HG02884 (cell line): ENCODE measurements at regions not wholly inside any gene's neighbourhood (a gene's known extent, or its start where the extent isn't known, plus 50 kb on each side); places are given as distances from the start of the nearest gene placed in this dataset.

Experiments
- ATAC-seq: cut with Tn5 transposase; IDR thresholded peaks from one replicate; pipeline ENCODE4 v1.9.1; 2021; ENCODE audit warnings: mild to moderate bottlenecking, moderate library complexity; ENCODE audit not compliant: unreplicated experiment

DNA sequence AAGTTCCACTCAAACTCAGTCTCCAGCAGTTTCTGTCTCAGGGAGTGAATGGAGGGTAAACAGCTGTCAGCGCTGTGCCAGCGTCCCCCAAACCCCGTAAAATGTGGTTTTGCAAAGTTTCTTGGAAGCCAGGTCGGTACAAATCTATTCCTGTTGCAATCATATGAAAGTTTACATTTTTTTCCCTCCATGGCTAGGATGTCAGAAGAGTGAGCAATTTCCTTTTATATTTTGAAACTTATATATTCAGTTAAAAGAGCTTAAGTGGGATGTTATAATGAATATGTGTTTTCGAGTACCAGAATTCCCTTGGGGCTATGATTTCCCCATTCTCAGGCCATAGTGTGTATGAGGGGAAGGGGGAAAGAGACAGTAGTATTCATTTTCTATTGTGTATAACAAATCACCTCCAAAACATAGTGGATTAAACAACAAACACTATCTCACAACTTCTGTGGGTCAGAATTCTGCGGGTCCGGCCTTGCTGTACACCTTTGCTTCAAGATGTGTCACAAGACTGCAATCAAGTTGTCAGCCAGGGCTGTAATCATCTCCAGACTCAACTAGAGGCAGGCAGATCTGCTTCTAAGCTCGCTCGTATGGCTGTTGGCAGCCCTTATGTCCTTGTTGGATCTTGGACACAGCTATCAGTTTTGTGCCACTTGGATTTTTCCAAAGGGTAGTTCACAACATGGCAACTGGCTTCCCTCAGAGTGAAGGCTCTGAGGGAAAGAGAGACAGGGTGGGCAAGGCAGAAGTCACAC, 107.4 kb downstream of the SNX18 start:
- no peak for ATAC-seq

DNA sequence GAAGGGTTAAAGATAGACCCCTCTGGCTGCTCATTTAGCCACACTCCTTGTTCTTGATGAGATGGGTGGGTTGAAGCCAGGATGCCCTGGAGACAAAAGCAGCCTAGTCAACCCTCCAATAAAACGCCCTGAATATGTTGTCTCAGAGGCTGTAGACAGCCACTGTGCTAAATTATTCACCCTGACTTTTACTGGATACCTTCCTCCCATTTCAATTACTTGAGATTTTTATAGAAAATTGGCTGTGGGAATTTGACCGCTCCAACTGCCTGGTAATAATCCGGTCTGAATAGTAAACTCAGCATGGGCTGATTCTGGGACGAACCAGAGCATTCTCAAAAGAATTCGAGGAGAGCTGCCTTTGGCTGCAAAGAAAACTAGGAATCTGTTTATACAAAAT, 104.2 kb downstream of the SNX18 start:
- ATAC-seq, result no peak

DNA sequence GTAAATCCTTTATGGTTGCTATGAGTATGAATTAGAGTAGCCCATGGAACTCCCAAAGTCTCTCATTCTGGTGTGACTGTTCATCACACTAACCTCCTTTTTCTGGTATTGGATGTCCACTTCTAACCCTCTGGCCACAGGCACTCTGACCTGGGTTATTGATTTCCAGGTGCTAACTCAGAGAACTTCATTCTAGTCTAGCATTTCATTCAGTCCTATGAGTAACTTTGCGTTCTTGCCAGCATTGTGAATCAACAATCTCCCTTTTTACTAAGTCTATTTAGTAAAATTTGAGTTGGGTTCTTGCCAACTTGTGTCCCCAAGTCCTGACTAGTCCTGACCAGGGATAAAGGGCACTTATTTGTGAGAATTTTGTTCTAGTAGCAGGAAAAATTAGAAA, 103.5 kb downstream of the SNX18 start:
- no peak for ATAC-seq

DNA sequence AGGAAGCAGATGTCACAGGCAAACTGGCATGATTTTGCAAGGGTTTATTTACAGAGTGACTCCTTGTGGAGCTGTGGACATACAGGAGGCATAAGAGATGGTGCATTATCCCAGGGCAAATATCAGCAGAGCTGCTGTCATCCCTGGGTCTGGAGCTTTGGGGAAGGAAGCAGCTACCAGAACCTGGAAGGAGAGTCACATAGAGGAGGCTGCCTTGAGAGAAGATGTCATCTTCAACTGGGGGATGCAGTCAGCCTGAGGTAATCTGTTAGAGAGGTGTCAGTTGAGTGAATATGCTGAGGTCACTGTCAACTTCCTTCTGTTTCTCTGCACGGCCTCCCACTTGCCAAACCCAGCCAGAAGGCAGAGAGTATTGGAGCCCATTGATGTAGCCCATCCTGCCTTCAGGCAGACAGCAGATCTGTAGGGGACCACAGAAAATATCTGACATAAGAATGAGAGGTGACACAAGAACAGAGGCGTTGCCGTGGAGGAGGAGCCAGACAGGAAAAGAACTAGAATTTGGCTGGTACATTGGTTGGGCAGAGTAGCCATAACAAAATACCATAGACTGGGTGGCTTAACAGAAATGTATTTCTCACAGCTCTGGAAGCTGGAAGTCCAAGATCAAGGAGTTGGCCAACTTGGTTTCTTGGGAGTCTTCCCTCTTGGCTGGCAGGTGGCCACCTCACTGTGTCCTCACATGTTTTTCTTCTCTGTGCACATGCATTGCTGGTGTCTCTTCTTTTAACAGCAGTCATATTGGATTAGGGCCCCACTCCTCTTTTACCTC, 102.8 kb downstream of the SNX18 start:
- no peak for ATAC-seq

DNA sequence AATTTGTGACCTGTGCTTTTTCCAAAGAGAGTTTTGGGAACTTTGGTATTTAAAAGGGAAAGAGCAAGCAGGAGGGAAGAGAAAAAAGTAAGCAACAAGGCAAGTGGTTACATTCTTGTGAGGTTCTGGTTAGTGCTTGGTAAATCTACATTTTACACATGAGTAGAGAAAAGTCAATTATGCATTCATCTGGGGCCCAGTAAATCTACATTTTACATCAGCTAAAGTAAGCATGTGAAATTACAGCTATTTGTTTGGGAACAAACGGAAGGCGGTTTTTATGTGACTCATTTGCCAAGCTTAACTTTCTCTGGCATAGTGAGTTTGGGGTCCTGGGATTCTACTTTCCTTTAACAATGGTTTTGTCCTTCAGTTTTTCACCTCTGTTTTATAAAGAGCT, 102.2 kb downstream of the SNX18 start:
- no peak for ATAC-seq

DNA sequence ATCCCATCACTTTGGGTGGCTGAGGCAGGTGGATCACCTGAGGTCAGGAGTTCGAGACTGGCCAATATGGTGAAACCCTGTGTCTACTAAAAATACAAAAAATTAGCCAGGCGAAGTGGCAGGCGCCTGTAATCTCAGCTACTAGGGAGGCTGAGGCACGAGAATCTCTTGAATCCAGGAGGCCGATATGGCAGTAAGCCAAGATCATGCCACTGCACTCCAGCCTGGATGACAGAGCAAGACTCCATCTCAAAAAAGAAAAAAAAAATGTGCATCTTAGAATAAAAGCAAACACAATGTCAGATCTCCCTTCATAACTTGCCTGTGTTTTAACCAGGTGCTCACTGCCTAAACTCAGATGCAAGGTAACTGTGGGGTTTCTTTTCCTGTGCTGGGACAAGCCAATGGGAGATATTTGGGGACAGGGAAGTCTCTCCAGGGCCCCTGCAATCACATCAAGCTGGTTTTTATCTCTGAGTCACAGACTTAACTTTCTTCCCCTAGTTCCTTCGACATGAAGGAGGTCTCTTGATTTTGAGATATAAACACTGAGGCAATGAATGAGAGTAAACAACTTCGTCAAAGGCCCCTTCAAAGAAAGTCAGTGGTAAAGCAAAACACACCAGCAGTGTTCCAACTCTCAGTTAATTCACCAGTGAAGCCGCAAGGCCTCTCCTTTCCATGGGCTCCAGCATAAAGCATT, 99.1 kb downstream of the SNX18 start:
- ATAC-seq, result no peak

DNA sequence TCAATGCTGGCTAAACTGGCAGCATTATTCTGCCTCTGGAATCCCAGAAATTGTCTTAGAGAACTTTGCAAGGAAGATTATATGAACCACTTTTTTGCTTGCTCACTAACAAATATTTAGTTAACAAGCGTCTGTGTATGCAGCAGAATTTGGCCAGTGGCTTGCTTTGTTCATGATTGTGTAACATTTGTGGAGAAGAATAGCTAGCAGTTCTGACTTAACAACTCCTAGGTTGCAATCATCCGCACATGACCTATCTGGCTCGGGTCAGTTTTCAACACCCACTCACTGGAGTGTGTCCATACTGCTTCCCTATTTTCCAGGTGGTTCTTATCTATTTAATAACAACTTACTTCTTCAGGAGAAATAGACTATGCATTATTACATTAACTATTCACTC, 98.5 kb downstream of the SNX18 start:
- no peak for ATAC-seq

DNA sequence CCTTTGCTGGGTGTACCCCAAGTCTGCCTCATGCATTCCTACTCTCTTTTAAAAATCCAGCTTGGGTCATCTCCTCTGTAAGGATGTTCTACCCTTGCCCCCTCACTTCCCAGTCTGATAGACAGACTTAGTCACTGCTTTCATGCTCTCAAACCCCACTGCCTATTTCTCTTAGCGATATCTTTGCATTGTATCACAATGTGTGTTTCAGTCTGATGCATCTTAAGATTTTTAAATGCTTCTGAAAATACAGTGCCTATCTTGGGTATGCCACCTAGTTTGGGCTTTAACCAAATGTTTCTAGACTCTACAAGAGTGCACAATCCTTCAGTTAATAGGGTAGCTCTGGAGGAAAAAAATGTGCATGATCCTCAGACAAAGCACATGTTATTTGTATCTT, 97.8 kb downstream of the SNX18 start:
- ATAC-seq, result no peak

DNA sequence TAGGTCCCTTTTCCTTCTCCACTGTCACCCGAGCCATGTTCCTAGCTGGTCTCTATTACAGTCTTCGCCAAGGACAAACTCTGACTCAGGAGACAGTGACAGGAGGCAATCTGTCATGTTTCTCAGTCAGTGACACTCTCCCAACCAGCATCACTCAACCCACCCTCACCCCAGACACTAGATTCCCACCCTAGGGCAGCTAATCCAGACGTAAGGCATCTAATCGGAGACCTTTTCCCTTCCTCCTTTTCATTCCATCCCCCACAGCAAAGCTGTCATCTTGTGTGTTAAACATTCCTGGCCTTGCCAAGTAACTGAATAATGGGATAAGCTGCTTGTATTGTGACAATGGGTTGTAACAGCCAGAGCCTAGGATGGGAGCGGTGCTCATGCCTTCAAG, 95.2 kb downstream of the SNX18 start:
- ATAC-seq, result no peak

DNA sequence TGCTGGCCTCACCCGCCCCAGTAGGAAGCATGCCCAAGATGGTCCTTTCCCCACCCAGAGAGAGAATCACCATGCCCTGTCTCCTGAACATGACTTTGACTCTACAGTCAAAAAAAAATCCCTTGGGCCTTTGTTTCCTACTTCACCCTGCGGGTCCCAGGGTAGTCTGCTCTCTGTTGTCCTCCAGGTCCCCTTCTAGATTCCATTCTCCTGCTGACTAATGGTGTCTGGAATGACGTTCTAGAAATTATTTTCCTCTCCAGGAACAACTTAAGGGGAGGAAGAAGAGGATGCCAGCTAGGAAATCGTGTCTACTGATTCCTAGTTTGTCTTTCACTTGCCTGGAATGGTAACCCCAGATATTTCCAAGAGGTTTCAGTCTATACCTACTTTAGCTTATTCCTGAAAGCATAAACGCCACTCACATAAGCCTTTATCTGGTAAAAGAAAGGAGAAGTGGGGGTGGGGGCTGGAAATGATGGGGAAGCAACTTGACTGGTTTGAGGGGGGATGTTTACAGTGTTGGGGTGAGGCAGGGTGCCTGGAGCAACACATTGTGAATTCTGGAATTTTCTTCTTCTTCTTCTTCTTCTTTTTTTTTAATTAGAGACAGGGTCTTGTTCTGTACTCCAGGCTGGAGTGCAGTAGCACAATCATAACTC, 93.9 kb downstream of the SNX18 start:
- no peak for ATAC-seq

DNA sequence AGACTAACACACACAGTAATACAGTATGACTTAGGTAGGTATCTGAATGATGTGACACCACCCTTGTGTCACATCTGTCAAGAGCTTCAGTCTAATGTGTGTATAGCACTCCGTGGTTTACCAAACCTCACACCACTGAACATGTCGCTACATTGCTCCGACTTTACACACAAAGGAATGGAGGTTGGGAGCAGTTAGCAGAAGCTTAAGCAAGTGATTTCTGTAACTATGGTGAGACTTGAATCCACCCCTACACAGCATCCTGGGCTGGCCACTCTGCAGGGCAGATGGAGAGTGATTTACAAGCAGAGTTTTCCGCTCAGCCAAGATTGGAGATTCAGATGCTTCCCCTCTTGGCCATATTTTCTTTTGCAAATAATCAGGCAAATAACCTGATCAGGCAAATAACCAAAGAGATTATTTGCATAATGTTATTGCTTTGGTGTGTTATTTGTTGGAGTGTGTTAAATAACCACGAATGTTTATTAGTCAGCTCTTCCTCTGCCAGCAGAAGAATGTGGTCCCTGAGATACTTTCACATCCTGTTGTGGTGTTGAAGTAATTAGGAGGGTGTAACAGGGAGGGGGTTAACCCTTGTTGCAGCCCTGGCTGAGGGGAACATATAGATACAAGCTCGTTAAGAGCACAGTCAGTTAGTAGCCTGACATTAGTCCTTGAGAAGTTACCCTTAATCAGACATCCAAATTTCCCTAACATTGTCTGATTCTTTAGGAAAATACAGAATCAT, 92.8 kb downstream of the SNX18 start:
- peak; percentile 97 for ATAC-seq

DNA sequence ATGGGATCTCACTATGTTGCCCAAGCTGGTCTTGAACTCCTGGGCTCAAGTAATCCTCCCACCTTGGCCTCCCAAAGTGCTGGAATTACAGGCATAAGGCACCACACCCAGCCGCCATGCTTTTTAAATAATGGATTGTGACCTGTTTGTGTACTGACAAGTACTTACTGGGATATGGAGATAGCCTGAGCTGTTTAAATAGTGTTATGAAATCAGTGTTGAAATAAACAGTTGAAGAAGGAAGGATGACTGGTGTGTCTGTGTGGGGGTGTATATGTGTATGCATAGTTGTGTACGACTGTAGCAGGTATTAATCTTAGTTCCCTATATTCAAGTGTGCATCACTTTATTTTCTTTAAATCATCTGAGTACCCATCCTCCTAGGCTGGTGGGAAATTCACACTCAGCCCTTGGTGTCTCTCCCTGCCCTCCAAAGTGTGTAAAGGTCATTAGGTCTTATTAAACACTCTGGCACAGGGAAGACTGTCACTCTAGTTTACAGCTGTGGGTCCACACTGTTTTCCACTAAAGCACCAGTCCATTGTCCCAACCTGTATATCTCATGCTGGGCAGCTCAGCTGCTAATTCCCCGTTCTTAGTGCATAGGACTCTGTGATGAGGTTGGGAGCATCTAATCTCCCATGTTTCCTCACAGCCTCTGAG, 91.0 kb downstream of the SNX18 start:
- ATAC-seq, result no peak

DNA sequence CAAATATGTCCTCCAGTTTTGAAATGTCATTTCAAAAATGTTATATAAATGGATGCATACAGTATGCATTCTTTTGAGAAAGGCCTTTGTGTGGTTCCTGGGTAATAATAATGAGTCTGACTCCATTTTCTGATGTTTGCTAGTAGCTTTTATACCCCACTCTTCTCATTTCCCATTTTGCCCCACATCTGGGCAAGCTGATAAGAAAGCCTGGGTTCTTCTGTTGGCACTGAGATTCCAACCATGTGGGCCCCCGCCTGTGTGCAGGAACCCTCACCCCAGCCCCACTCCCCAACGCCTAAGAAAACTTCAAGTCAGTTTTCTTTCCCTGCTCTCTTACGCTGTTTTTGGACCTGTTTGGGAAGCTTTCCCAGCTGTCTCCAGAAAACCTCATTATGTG, 89.4 kb downstream of the SNX18 start:
- ATAC-seq, result no peak

DNA sequence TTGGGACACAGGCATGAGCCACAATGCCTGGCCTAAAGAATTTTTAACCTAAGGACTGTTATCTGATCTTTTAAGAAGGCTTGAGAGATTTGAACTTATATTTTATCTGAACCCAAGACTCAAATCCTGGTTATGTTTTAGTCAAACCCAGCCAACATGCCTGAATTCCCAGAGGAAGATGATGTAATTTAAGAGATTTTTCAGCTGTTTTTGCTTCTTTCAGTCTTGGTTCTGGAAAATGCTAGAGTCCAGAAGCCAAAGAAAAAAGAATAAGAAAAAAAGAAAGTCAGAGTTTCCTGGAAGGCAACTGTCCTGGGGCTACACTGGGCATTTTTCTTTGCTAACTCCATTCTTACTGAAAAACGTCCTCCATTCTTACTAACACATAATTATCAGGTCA, 85.8 kb downstream of the SNX18 start:
- ATAC-seq, result no peak

DNA sequence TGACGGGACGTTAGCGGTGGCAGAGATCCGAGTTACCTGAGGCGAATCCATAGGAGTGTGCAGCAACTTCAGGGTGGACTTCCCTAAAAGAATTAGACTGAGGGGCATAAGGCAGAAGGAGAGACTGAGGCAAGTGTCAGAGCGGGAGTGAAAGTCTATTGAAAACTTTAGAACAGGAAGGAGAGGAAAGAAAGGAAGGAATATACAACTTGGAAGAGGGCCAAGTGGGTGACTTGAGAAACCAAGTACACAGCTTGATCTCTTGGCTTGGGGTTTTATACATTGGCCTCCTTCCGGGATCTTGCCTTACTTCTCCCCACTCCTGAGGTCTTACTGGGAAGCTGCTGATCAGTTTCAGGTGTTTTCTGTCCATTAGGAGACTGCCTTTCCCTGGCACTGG, 84.9 kb downstream of the SNX18 start:
- no peak for ATAC-seq

DNA sequence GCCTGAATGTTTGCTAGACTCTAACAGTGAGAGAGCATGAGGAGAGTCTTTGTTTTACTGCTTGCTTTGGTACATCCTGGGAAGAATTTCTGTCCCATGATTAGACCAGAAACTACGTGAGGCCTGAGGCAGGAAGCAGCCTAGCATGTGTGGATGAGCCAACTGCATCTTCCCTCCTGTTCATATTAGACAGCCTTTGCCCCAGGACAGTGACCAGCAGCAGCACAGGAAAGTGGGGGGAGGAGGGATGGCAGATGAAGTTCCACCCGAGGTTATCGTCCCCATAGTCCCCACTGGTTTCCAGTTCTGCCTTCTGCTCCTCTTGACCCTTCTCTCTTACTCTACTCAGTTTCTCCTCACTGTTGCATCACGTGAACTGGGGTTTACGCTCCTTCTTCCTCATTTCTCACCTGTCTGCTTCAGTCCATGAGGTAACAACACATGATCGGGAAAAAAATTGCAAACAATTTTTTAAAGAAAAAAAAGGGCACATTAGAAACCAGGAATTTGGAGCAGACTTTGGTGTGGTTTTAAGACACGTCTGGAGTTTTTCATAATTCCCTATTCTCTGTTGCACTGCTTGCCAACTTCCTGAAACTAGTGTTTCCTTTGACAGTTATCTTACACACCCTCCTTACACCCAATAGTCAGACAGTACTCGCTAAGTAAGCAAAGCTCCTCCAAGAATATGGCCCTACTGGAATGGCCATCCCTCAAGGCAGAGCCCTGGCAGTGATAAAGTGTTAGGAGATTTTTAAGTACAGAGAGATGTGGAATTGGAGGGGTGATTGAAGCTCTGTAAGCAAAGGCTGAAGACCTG, 84.1 kb downstream of the SNX18 start:
- ATAC-seq, result no peak
